ENCODE measurements at regions not wholly inside any gene's neighbourhood (a gene's known extent, or its start where the extent isn't known, plus 50 kb on each side); places are given as distances from the start of the nearest gene placed in this dataset.

GRCh38 chr1:38274974-38275373 is 228.4 kb upstream of the POU3F1 start:
- no peak for DNase-seq

- no peak for DNase-seq
These were observed 226.7 kb upstream of the POU3F1 start for GRCh38 chr1:38273196-38273804.

GRCh38 chr1:38272515-38272914 is 225.9 kb upstream of the POU3F1 start:
- no peak for DNase-seq

- no peak for DNase-seq
These were observed 224.4 kb upstream of the POU3F1 start for GRCh38 chr1:38270849-38271633.

- no peak for DNase-seq
These were observed 223.6 kb upstream of the POU3F1 start for GRCh38 chr1:38269923-38270848.

GRCh38 chr1:38268226-38268625 is 221.6 kb upstream of the POU3F1 start:
- DNase-seq: no peak

- no peak for DNase-seq
These were observed 220.7 kb upstream of the POU3F1 start for GRCh38 chr1:38267037-38268036.

GRCh38 chr1:38266197-38266520 is 219.6 kb upstream of the POU3F1 start:
- DNase-seq: no peak

- no peak for DNase-seq
These were observed 219.0 kb upstream of the POU3F1 start for GRCh38 chr1:38265293-38266196.

- no peak for DNase-seq
These were observed 216.8 kb upstream of the POU3F1 start for GRCh38 chr1:38263438-38263837.

GRCh38 chr1:38261574-38261973 is 215.0 kb upstream of the POU3F1 start:
- DNase-seq: no peak

GRCh38 chr1:38258085-38258627 is 211.6 kb upstream of the POU3F1 start:
- DNase-seq: no peak

- DNase-seq: no peak
These were observed 210.8 kb upstream of the POU3F1 start for GRCh38 chr1:38257374-38257773.

GRCh38 chr1:38256072-38256471 is 209.5 kb upstream of the POU3F1 start:
- no peak for DNase-seq

- no peak for DNase-seq
These were observed 206.7 kb upstream of the POU3F1 start for GRCh38 chr1:38253314-38253713.

GRCh38 chr1:38250356-38250755 is 203.8 kb upstream of the POU3F1 start:
- DNase-seq: no peak

- DNase-seq: no peak
These were observed 202.4 kb upstream of the POU3F1 start for GRCh38 chr1:38249001-38249400.

GRCh38 chr1:38246955-38247952 is 200.7 kb upstream of the POU3F1 start:
- DNase-seq: no peak

GRCh38 chr1:38244218-38244845 is 197.7 kb upstream of the POU3F1 start:
- DNase-seq: no peak
